ENCODE measurements at regions not wholly inside any gene's neighbourhood (a gene's known extent, or its start where the extent isn't known, plus 50 kb on each side); places are given as distances from the start of the nearest gene placed in this dataset.
A peak's percentile ranks its signal among the peaks of the same experiment; 100 is the strongest.

DNA sequence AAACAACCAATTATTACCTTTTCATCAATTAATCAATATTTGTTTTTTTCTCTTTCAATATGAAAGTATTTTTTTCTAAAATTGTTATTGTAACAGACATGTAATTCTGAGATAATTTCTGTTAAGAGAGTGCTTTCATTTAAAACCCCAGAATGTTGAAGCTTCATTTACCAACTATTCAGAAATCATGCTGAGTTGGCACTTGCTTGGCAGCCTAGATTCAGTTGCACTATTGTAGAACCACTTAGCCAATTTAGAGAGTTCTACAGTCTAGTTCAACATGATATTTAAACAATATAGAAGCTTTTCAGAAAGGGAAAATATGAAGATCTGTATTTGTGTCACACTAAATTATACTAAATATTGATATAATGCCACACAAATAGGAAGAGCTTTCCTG, 56.1 kb upstream of the NKAIN2 start:
- no peaks in the 10 kb centered on the region for H3K27me3 Mint-ChIP-seq
- no peak overlapping the region for H3K4me3 Mint-ChIP-seq
- H3K9me3 Mint-ChIP-seq: peaks cover 4 to 7% of the 10 kb centered on the region in 2 donors
- H3K4me1 Mint-ChIP-seq: no peaks in the 10 kb centered on the region
- ATAC-seq (no peak), DNase-seq (no peak)
- no peak overlapping the region for H3K27ac Mint-ChIP-seq

DNA sequence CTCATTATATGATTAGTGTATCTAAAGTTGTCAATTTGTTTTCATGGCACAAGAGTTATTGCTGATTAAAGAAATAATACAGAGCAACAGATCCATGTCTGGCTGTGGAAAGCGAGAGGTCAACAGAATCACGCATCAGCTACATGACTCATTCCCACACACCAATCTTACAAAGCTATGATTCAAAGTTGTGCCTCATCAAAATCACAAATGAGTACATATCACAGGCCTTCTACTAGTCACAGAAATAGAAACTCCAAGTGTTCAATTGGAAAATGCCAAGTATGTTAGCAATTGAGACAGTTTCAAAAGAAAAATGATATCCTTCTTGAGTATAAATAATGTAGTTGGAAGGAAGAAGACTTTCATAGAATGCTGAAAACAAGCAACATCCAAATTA, 57.8 kb upstream of the NKAIN2 start:
- Mint-ChIP-seq H3K4me1 (no peaks in the 10 kb centered on the region), H3K27me3 (no peaks in the 10 kb centered on the region), H3K9me3 (no peaks in the 10 kb centered on the region), H3K4me3 (no peak overlapping the region), H3K27ac (no peak overlapping the region)
- no peak for ATAC-seq
- no peak for DNase-seq

DNA sequence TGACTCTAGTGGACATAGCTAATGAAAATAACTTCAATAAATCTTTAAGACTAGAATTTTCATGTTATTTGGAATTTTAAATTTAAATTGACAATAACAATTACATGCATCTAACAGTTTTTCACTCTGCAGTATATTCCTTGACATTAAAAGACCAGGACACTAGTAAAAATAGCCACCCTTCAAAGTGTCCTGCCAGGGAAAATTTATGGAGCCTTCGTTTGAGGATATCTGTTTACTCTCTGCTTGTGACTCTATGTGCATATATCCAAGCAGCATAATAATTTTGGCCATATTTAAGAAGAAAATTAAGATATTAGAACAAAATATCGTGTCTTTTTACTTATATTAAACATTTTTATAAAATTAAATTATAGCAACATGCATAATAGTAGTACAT, 58.8 kb upstream of the NKAIN2 start:
- Mint-ChIP-seq H3K27ac (no peak overlapping the region), H3K4me1 (no peaks in the 10 kb centered on the region), H3K4me3 (no peak overlapping the region), H3K9me3 (no peaks in the 10 kb centered on the region), H3K27me3 (no peaks in the 10 kb centered on the region)
- ATAC-seq (no peak), DNase-seq (no peak)

DNA sequence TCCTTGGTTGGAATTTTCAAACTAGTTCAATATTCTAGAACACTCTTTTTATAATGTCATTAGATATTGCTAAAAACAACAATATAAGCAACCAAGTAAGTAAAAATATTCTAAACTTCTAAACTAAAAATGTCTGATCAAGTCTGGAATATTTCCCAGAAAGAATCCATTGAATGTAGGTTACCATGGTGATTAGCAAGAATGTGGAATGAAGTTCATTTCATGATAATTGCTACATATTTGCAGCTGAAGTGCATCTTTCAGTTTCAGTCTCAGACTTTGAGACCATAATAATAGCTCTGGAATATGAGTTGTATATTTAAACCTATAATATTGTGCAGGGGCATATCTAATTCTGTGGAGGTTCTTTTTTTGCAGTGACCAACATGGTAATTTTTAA, 61.0 kb upstream of the NKAIN2 start:
- Mint-ChIP-seq H3K27ac (no peak overlapping the region), H3K27me3 (no peaks in the 10 kb centered on the region), H3K4me3 (no peak overlapping the region), H3K9me3 (no peaks in the 10 kb centered on the region), H3K4me1 (no peaks in the 10 kb centered on the region)
- no peak for DNase-seq
- no peak for ATAC-seq

DNA sequence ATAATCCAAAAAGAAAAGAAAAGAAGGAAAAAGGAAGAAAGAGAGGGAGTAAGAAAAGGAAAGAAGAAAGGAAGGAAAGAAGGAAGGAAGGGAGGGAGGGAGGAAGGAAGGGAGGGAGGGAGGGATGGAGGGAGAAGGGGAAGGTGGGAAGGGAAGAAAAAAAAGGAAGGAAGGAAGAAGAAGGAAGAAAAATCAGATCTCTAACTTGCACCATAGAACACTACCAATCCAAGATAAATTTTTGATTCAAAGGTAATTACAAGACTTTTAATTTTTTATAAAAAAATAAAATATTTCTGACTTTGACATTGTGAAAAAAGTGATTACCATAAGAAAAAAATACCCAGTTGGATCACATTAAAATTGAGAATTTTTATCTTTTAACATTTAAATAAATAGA, 70.5 kb upstream of the NKAIN2 start:
- Mint-ChIP-seq H3K27me3 (no peaks in the 10 kb centered on the region), H3K9me3 (peaks cover 4 to 5% of the 10 kb centered on the region in 2 donors), H3K4me1 (no peaks in the 10 kb centered on the region), H3K4me3 (no peak overlapping the region), H3K27ac (no peak overlapping the region)
- ATAC-seq: no peak
- no peak for DNase-seq

DNA sequence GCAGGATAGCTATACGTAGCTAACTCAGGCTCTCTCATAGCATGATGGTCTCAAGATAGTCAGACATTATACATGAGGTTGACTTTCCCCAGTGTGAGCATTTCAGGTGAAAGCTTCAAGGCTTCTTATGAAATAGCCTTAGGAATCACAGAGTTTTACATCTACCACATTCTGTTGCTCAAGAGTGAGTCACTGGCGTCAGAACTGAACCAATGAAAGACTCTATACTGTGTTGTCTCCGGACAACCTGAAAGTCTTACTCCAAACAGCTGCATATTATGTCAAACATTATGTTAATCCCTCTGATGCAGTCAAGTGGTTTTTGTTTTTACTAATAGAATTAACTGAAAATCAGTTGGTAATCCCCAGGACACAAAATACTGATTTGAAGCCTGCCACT, 79.8 kb upstream of the TRDN start:
- Mint-ChIP-seq H3K4me3 (no peak overlapping the region), H3K27me3 (no peaks in the 10 kb centered on the region), H3K27ac (no peak overlapping the region), H3K9me3 (peaks cover 0 to 4% of the 10 kb centered on the region in 2 donors), H3K4me1 (no peaks in the 10 kb centered on the region)
- no peak for ATAC-seq
- no peak for DNase-seq

DNA sequence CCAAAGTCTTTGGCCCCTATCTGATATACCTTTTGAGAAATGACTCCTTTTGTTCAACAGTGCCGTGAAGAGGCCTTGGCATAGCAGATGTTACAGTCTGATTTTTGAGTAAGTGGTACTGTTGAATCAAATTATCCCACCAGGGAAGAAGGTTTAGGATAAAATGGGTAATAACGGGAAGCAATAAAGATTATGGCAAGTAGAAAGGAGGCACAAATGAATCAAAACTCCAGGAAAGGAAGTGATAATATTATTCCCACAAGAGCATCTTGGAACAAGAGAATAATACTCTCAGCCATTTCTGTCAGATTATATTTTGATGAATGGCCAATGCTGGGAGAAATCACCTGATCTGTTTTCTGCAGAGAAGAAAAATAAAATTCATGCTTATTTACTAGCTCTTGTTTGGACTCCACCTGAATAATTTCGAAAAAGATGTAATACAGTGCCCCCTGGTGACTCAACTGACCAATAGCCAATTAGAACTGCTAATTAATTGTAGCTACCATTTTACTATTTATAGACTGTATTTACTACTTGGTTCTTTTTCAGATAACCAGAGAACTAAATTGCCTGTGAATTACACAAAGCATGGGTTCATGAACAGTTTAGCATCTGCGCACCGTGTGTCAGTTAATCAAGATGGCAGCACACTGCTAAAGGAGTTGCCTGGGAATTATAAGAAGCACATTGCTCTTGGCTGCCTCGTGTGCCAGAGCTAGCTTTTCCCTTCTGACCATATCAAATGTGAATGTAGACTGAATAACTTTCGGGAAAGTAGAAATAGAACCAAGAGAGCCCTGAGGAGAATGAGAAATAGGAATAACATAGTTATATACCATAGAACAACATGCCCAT, 78.5 kb upstream of the TRDN start:
- ATAC-seq (no peak), DNase-seq (no peak)
- Mint-ChIP-seq H3K4me3 (no peak overlapping the region), H3K27me3 (no peaks in the 10 kb centered on the region), H3K27ac (peak overlapping the region in 1 of 2 donors; percentile 44), H3K4me1 (no peaks in the 10 kb centered on the region), H3K9me3 (peaks cover 0 to 4% of the 10 kb centered on the region in 2 donors)

DNA sequence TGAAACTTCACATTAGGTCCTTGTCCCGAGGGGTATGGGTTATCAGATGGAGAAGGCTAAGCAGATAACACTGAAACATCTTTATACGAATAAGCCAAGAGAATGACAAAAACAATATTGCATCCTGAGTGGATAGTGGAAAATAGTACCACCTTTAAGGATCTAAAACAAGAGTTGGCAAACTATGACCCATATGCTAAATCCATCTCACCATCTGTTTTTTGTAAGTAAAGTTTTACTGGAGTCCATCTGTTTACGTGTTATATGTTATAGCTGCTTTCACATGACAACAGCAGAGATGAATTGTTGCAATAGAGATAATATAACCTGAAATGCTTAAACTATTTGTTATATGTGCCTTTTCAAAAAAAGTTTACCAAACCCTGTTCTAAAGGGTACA, 76.1 kb upstream of the TRDN start:
- Mint-ChIP-seq H3K27ac (no peak overlapping the region), H3K4me1 (no peaks in the 10 kb centered on the region), H3K4me3 (no peak overlapping the region), H3K27me3 (no peaks in the 10 kb centered on the region), H3K9me3 (peaks cover 0 to 4% of the 10 kb centered on the region in 2 donors)
- no peak for DNase-seq
- ATAC-seq: no peak

DNA sequence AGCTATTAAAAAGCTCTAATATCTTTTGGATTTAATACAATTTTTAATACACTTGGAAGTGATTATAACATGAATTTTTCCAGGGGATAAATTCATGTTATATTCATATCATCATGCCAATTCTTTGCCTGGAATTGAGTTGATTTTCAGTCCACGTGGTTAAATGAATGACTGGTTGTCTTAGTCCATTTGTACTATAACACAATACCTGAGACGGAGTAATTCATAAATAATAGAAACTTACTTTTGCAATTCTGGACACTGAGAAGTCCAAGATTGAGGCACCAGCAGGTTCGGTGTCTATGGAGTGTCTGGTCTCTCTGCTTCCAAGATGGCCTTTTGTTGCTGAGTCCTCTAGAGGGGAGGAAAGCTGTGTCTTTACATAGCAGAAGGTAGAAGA, 66.2 kb upstream of the TRDN start:
- Mint-ChIP-seq H3K9me3 (peaks cover 0 to 7% of the 10 kb centered on the region in 2 donors), H3K4me3 (no peak overlapping the region), H3K4me1 (no peaks in the 10 kb centered on the region), H3K27me3 (no peaks in the 10 kb centered on the region), H3K27ac (no peak overlapping the region)
- ATAC-seq (no peak), DNase-seq (no peak)

DNA sequence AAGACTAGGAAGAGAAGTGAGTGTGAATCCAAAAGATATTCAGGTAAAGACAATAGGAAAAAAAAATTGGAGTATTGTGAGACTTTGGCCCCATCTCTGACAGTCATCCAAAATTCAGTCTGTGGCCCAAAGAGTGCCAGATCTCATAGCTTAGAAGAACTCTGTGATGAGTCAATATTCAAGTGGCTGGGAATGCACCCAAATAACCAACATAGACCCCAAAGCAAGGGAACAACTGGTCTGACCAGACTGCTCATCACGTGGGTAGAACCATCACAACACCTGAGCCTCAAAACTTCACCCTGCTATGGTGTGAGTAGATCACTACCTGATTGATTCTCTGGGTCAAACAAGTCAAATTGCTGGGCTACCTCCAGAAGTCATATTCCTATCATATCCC, 51.1 kb upstream of the TRDN start:
- no peaks in the 10 kb centered on the region for H3K4me1 Mint-ChIP-seq
- H3K9me3 Mint-ChIP-seq: no peaks in the 10 kb centered on the region
- no peak overlapping the region for H3K4me3 Mint-ChIP-seq
- H3K27me3 Mint-ChIP-seq: no peaks in the 10 kb centered on the region
- DNase-seq (no peak), ATAC-seq (no peak)
- no peak overlapping the region for H3K27ac Mint-ChIP-seq

Measured in stimulated activated naive CD8-positive, alpha-beta T cell treated with anti-CD3 and anti-CD28 coated beads, Interleukin-15, amount 100 ng/mL, for 72 hours (primary cell).